AG04450 (cell line): ENCODE measurements at regions not wholly inside any gene's neighbourhood (a gene's known extent, or its start where the extent isn't known, plus 50 kb on each side); places are given as distances from the start of the nearest gene placed in this dataset.

Experiments
- CTCF ChIA-PET: fragments of 300-600, 350-600 bp; formaldehyde crosslinking; extraction: SDS; loops from one replicate; lab custom pipeline; 2022; ENCODE audit warnings: antibody characterized with exemption, inconsistent platforms; lab: Charles Lee
- POLR2A ChIA-PET: fragments of 350-600 bp; formaldehyde crosslinking; extraction: SDS; loops from one replicate; lab custom pipeline; 2021; ENCODE audit warnings: antibody characterized with exemption, inconsistent platforms; lab: Yijun Ruan, JAX
- DNase-seq: peaks from one replicate; pipeline ENCODE4 v3.0.0-alpha.2; 2011; ENCODE audit warnings: low read depth, low spot score
- H3K27ac ChIP-seq: one replicate; pipeline ENCODE4 v1.5.1; 2012; ENCODE audit warnings: low read depth, low read length, control low read depth
- H3K27me3 ChIP-seq: one replicate; pipeline ENCODE4 v1.6.0; 2012; ENCODE audit warnings: low read length; ENCODE audit not compliant: control insufficient read depth, insufficient read depth
- H3K4me3 ChIP-seq: 2 replicates; pipeline ENCODE4 v1.5.1; 2011; ENCODE audit warnings: mild to moderate bottlenecking, low read depth, low read length, control low read depth
- H3K9me3 ChIP-seq: 2 replicates; pipeline ENCODE4 v1.5.1; 2012; ENCODE audit warnings: low read length; ENCODE audit not compliant: control insufficient read depth, insufficient read depth
- TF ChIP-seq, protein P1 (sequence below): IDR thresholded peaks from 2 replicates; pipeline ENCODE4 v1.5.1; 2011; ENCODE audit warnings: low read depth, low read length, control low read depth, inconsistent platforms

GRCh38 chr6:23213651-23214050 is 644.3 kb downstream of the HDGFL1 start:
- Histone ChIP-seq H3K9me3 (no peaks in the 10 kb centered on the region; the same call in 1 of the 2 replicates), H3K27me3 (no peaks in the 10 kb centered on the region), H3K27ac (no peak overlapping the region), H3K4me3 (no peak overlapping the region)
- no peak for DNase-seq
- POLR2A ChIA-PET, result no interaction called here
- CTCF ChIA-PET, result no interaction called here
- TF ChIP-seq, protein P1, sequence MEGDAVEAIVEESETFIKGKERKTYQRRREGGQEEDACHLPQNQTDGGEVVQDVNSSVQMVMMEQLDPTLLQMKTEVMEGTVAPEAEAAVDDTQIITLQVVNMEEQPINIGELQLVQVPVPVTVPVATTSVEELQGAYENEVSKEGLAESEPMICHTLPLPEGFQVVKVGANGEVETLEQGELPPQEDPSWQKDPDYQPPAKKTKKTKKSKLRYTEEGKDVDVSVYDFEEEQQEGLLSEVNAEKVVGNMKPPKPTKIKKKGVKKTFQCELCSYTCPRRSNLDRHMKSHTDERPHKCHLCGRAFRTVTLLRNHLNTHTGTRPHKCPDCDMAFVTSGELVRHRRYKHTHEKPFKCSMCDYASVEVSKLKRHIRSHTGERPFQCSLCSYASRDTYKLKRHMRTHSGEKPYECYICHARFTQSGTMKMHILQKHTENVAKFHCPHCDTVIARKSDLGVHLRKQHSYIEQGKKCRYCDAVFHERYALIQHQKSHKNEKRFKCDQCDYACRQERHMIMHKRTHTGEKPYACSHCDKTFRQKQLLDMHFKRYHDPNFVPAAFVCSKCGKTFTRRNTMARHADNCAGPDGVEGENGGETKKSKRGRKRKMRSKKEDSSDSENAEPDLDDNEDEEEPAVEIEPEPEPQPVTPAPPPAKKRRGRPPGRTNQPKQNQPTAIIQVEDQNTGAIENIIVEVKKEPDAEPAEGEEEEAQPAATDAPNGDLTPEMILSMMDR, result no peak

DNA sequence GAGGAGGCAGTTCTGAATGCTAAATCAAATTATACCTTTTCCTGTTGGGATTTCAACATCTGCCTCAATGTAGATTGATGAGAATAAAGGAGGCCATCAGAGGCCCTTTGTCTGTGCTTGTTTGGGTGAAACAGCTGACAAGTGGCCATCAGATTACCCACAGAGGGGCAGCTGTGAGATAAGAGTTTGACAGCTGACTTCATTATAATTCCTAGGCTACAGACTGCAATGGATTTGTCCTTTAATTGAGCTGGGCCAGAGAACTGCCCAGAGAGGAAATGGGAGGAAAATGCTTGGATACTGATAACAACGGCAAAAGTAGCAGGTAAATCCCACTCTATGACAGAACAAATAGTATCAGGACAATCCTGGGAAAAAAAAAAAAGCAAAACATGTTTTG is 649.4 kb downstream of the HDGFL1 start:
- TF ChIP-seq, protein P1, result no peak
- no peak overlapping the region for H3K4me3 ChIP-seq
- no peaks in the 10 kb centered on the region for H3K9me3 ChIP-seq

GRCh38 chr6:23222724-23223123 is 653.4 kb downstream of the HDGFL1 start:
- no peak overlapping the region for H3K4me3 ChIP-seq
- TF ChIP-seq, protein P1, result no peak
- no peak for DNase-seq
- H3K9me3 ChIP-seq, result no peaks in the 10 kb centered on the region
- no peaks in the 10 kb centered on the region for H3K27me3 ChIP-seq
- ChIA-PET POLR2A (no interaction called here), CTCF (no interaction called here)
- no peak overlapping the region for H3K27ac ChIP-seq

More for the DNA sequence above, 649.4 kb downstream of the HDGFL1 start:
- POLR2A ChIA-PET, result no interaction called here
- H3K27ac ChIP-seq, result no peak overlapping the region
- H3K27me3 ChIP-seq, result no peaks in the 10 kb centered on the region
- DNase-seq, result no peak
- CTCF ChIA-PET, result no interaction called here

GRCh38 chr6:23224540-23224939 is 655.2 kb downstream of the HDGFL1 start:
- CTCF ChIA-PET, result no interaction called here
- DNase-seq, result no peak
- no peak overlapping the region for H3K27ac ChIP-seq
- TF ChIP-seq, protein P1, result no peak
- H3K9me3 ChIP-seq, result no peaks in the 10 kb centered on the region
- H3K27me3 ChIP-seq, result no peaks in the 10 kb centered on the region
- H3K4me3 ChIP-seq, result no peak overlapping the region
- POLR2A ChIA-PET, result no interaction called here

GRCh38 chr6:23228439-23229024 is 659.2 kb downstream of the HDGFL1 start:
- no peak for DNase-seq
- ChIA-PET POLR2A (no interaction called here), CTCF (no interaction called here)
- Histone ChIP-seq H3K4me3 (no peak overlapping the region), H3K9me3 (no peaks in the 10 kb centered on the region), H3K27ac (no peak overlapping the region), H3K27me3 (no peaks in the 10 kb centered on the region)
- TF ChIP-seq, protein P1, result no peak
